ENCODE measurements at regions not wholly inside any gene's neighbourhood (a gene's known extent, or its start where the extent isn't known, plus 50 kb on each side); places are given as distances from the start of the nearest gene placed in this dataset.

- no peak for ATAC-seq (ENCODE audit: insufficient read depth, low read depth)
Measured at GRCh38 chr2:120587279-120587996, 148.2 kb upstream of the GLI2 start.

GRCh38 chr2:120587997-120588336 is 147.7 kb upstream of the GLI2 start:
- H3K4me3 ChIP-seq (ENCODE audit: low read depth in 1 of 2, low read length in 2 of 2), result no peak overlapping the region
- H3K79me2 ChIP-seq (ENCODE audit: insufficient read depth, low read length), result no peaks in the 10 kb centered on the region
- no peaks in the 10 kb centered on the region for H3K4me1 ChIP-seq (ENCODE audit: insufficient read depth, low read length)
- ATAC-seq (ENCODE audit: insufficient read depth, low read depth), result no peak
- TF ChIP-seq EZH2 (IDR thresholded peaks at IDR 0.05; ENCODE audit: borderline replicate concordance, low read depth, low read length, severe bottlenecking) (no peak), CTCF (IDR thresholded peaks at IDR 0.05; ENCODE audit: borderline replicate concordance, extremely low read depth, low read length, poor library complexity, severe bottlenecking) (no peak)
- no peaks in the 10 kb centered on the region for H3K9me3 ChIP-seq (ENCODE audit: insufficient read depth, low read length, severe bottlenecking)
- H2AFZ ChIP-seq (ENCODE audit: low read depth, low read length), result no peak overlapping the region
- H3K9ac ChIP-seq (ENCODE audit: low read depth, low read length), result no peak overlapping the region
- H3K27me3 ChIP-seq (ENCODE audit: insufficient read depth, low read length, poor library complexity), result no peaks in the 10 kb centered on the region
- no peak overlapping the region for H3K27ac ChIP-seq (ENCODE audit: low read length)
- H3K4me2 ChIP-seq (ENCODE audit: insufficient read depth, low read length), result no peak overlapping the region
- no peaks in the 10 kb centered on the region for H3K36me3 ChIP-seq (ENCODE audit: insufficient read depth, low read length)
- DNase-seq, result no peak
- H4K20me1 ChIP-seq (ENCODE audit: insufficient read depth, low read length), result no peaks in the 10 kb centered on the region

More at GRCh38 chr2:120587279-120587996, 148.2 kb upstream of the GLI2 start:
- no peak overlapping the region for H3K27ac ChIP-seq (ENCODE audit: low read length)
- no peaks in the 10 kb centered on the region for H3K4me1 ChIP-seq (ENCODE audit: insufficient read depth, low read length)
- H4K20me1 ChIP-seq (ENCODE audit: insufficient read depth, low read length), result no peaks in the 10 kb centered on the region
- H3K79me2 ChIP-seq (ENCODE audit: insufficient read depth, low read length), result no peaks in the 10 kb centered on the region
- TF ChIP-seq EZH2 (IDR thresholded peaks at IDR 0.05; ENCODE audit: borderline replicate concordance, low read depth, low read length, severe bottlenecking) (no peak), CTCF (IDR thresholded peaks at IDR 0.05; ENCODE audit: borderline replicate concordance, extremely low read depth, low read length, poor library complexity, severe bottlenecking) (no peak)
- H3K36me3 ChIP-seq (ENCODE audit: insufficient read depth, low read length), result no peaks in the 10 kb centered on the region
- no peak for DNase-seq
- H3K9me3 ChIP-seq (ENCODE audit: insufficient read depth, low read length, severe bottlenecking), result no peaks in the 10 kb centered on the region
- no peak overlapping the region for H2AFZ ChIP-seq (ENCODE audit: low read depth, low read length)
- H3K27me3 ChIP-seq (ENCODE audit: insufficient read depth, low read length, poor library complexity), result no peaks in the 10 kb centered on the region
- H3K4me3 ChIP-seq (ENCODE audit: low read depth in 1 of 2, low read length in 2 of 2), result no peak overlapping the region
- H3K9ac ChIP-seq (ENCODE audit: low read depth, low read length), result no peak overlapping the region
- H3K4me2 ChIP-seq (ENCODE audit: insufficient read depth, low read length), result no peak overlapping the region

- no peaks in the 10 kb centered on the region for H4K20me1 ChIP-seq (ENCODE audit: insufficient read depth, low read length)
- no peak overlapping the region for H3K4me3 ChIP-seq (ENCODE audit: low read depth in 1 of 2, low read length in 2 of 2)
- H3K9me3 ChIP-seq (ENCODE audit: insufficient read depth, low read length, severe bottlenecking), result no peaks in the 10 kb centered on the region
- H3K27ac ChIP-seq (ENCODE audit: low read length), result no peak overlapping the region
- TF ChIP-seq EZH2 (IDR thresholded peaks at IDR 0.05; ENCODE audit: borderline replicate concordance, low read depth, low read length, severe bottlenecking) (no peak), CTCF (IDR thresholded peaks at IDR 0.05; ENCODE audit: borderline replicate concordance, extremely low read depth, low read length, poor library complexity, severe bottlenecking) (no peak)
- H3K4me2 ChIP-seq (ENCODE audit: insufficient read depth, low read length), result no peak overlapping the region
- no peaks in the 10 kb centered on the region for H3K27me3 ChIP-seq (ENCODE audit: insufficient read depth, low read length, poor library complexity)
- ATAC-seq (ENCODE audit: insufficient read depth, low read depth), result no peak
- H3K79me2 ChIP-seq (ENCODE audit: insufficient read depth, low read length), result no peaks in the 10 kb centered on the region
- H3K9ac ChIP-seq (ENCODE audit: low read depth, low read length), result no peak overlapping the region
- DNase-seq, result no peak
- no peaks in the 10 kb centered on the region for H3K4me1 ChIP-seq (ENCODE audit: insufficient read depth, low read length)
- no peak overlapping the region for H2AFZ ChIP-seq (ENCODE audit: low read depth, low read length)
- H3K36me3 ChIP-seq (ENCODE audit: insufficient read depth, low read length), result no peaks in the 10 kb centered on the region
Measured at GRCh38 chr2:120589771-120590608, 145.7 kb upstream of the GLI2 start.
